ENCODE measurements at regions not wholly inside any gene's neighbourhood (a gene's known extent, or its start where the extent isn't known, plus 50 kb on each side); places are given as distances from the start of the nearest gene placed in this dataset.

GRCh38 chr16:85991425-85991824 lies 92.5 kb downstream of the IRF8 start:
- intact Hi-C loops (cut with DNase I) = no loop called here

GRCh38 chr16:85991856-85992255 lies 92.9 kb downstream of the IRF8 start:
- Histone ChIP-seq H3K4me1 (ENCODE audit: control insufficient read depth, insufficient read depth, low read length) (no peaks in the 10 kb centered on the region), H3K27me3 (ENCODE audit: control insufficient read depth, insufficient read depth) (no peaks in the 10 kb centered on the region), H3K27ac (ENCODE audit: low read length) (no peak overlapping the region), H3K4me3 (ENCODE audit: low read length) (no peak overlapping the region), H3K9me3 (ENCODE audit: control insufficient read depth, low read length) (no peaks in the 10 kb centered on the region)
- ATAC-seq (no peak), DNase-seq (no peak)
- 78% methylated on average over 5 of the region's 5 CpGs for WGBS
- intact Hi-C loops (cut with DNase I) = no loop called here

More at GRCh38 chr16:85991425-85991824, 92.5 kb downstream of the IRF8 start:
- H3K9me3 ChIP-seq (ENCODE audit: control insufficient read depth, low read length) = no peaks in the 10 kb centered on the region
- 79% methylated on average over 7 of the region's 7 CpGs for WGBS
- H3K27me3 ChIP-seq (ENCODE audit: control insufficient read depth, insufficient read depth) = no peaks in the 10 kb centered on the region
- no peak overlapping the region for H3K4me3 ChIP-seq (ENCODE audit: low read length)
- no peak overlapping the region for H3K27ac ChIP-seq (ENCODE audit: low read length)
- H3K4me1 ChIP-seq (ENCODE audit: control insufficient read depth, insufficient read depth, low read length) = no peaks in the 10 kb centered on the region
- no peak for DNase-seq
- ATAC-seq = no peak

GRCh38 chr16:85992359-85992758 lies 93.4 kb downstream of the IRF8 start:
- no peaks in the 10 kb centered on the region for H3K27me3 ChIP-seq (ENCODE audit: control insufficient read depth, insufficient read depth)

GRCh38 chr16:85992779-85993178 lies 93.8 kb downstream of the IRF8 start:
- Histone ChIP-seq H3K27ac (ENCODE audit: low read length) (no peak overlapping the region), H3K4me3 (ENCODE audit: low read length) (no peak overlapping the region), H3K27me3 (ENCODE audit: control insufficient read depth, insufficient read depth) (no peaks in the 10 kb centered on the region), H3K4me1 (ENCODE audit: control insufficient read depth, insufficient read depth, low read length) (no peaks in the 10 kb centered on the region), H3K9me3 (ENCODE audit: control insufficient read depth, low read length) (no peaks in the 10 kb centered on the region)
- 73% methylated on average over 2 of the region's 2 CpGs for WGBS
- ATAC-seq = no peak
- DNase-seq = no peak
- intact Hi-C loops (cut with DNase I) = no loop called here

More at GRCh38 chr16:85992359-85992758, 93.4 kb downstream of the IRF8 start:
- H3K4me1 ChIP-seq (ENCODE audit: control insufficient read depth, insufficient read depth, low read length) = no peaks in the 10 kb centered on the region
- DNase-seq = no peak
- no peak overlapping the region for H3K4me3 ChIP-seq (ENCODE audit: low read length)
- 77% methylated on average over 10 of the region's 10 CpGs for WGBS
- no peak for ATAC-seq
- no peaks in the 10 kb centered on the region for H3K9me3 ChIP-seq (ENCODE audit: control insufficient read depth, low read length)
- intact Hi-C loops (cut with DNase I) = no loop called here
- no peak overlapping the region for H3K27ac ChIP-seq (ENCODE audit: low read length)

GRCh38 chr16:85994492-85995490 lies 95.8 kb downstream of the IRF8 start:
- Histone ChIP-seq H3K27ac (ENCODE audit: low read length) (no peak overlapping the region), H3K9me3 (ENCODE audit: control insufficient read depth, low read length) (no peaks in the 10 kb centered on the region), H3K4me1 (ENCODE audit: control insufficient read depth, insufficient read depth, low read length) (no peaks in the 10 kb centered on the region), H3K4me3 (ENCODE audit: low read length) (no peak overlapping the region), H3K27me3 (ENCODE audit: control insufficient read depth, insufficient read depth) (no peaks in the 10 kb centered on the region)
- ATAC-seq (no peak), DNase-seq (no peak)
- intact Hi-C loops (cut with DNase I) = no loop called here
- 85% methylated on average over 20 of the region's 20 CpGs for whole genome bisulfite sequencing

GRCh38 chr16:85995541-85996423 lies 96.8 kb downstream of the IRF8 start:
- Histone ChIP-seq H3K27ac (ENCODE audit: low read length) (no peak overlapping the region), H3K9me3 (ENCODE audit: control insufficient read depth, low read length) (no peaks in the 10 kb centered on the region), H3K4me3 (ENCODE audit: low read length) (no peak overlapping the region), H3K4me1 (ENCODE audit: control insufficient read depth, insufficient read depth, low read length) (no peaks in the 10 kb centered on the region), H3K27me3 (ENCODE audit: control insufficient read depth, insufficient read depth) (no peaks in the 10 kb centered on the region)
- ATAC-seq = no peak
- no peak for DNase-seq
- 71% methylated on average over 27 of the region's 27 CpGs for WGBS
- intact Hi-C loops (cut with DNase I) = no loop called here

- Histone ChIP-seq H3K27ac (ENCODE audit: low read length) (no peak overlapping the region), H3K27me3 (ENCODE audit: control insufficient read depth, insufficient read depth) (no peaks in the 10 kb centered on the region), H3K4me3 (ENCODE audit: low read length) (no peak overlapping the region), H3K4me1 (ENCODE audit: control insufficient read depth, insufficient read depth, low read length) (no peaks in the 10 kb centered on the region), H3K9me3 (ENCODE audit: control insufficient read depth, low read length) (no peaks in the 10 kb centered on the region)
- intact Hi-C loops (cut with DNase I) = no loop called here
- DNase-seq (peak in 1 of 3 donors; percentile 54), ATAC-seq (no peak)
- 73% methylated on average over 10 of the region's 10 CpGs for WGBS
Observed at GRCh38 chr16:85996843-85997242, 97.9 kb downstream of the IRF8 start.

- Histone ChIP-seq H3K27ac (ENCODE audit: low read length) (no peak overlapping the region), H3K27me3 (ENCODE audit: control insufficient read depth, insufficient read depth) (no peaks in the 10 kb centered on the region), H3K4me1 (ENCODE audit: control insufficient read depth, insufficient read depth, low read length) (no peaks in the 10 kb centered on the region), H3K4me3 (ENCODE audit: low read length) (no peak overlapping the region), H3K9me3 (ENCODE audit: control insufficient read depth, low read length) (no peaks in the 10 kb centered on the region)
- WGBS = 67% methylated on average over 9 of the region's 9 CpGs
- DNase-seq (no peak), ATAC-seq (no peak)
- intact Hi-C loops (cut with DNase I) = no loop called here
Observed at GRCh38 chr16:85998171-85998867, 99.4 kb downstream of the IRF8 start.

GRCh38 chr16:85998868-85999729 lies 100.1 kb downstream of the IRF8 start:
- no peaks in the 10 kb centered on the region for H3K9me3 ChIP-seq (ENCODE audit: control insufficient read depth, low read length)
- intact Hi-C loops (cut with DNase I) = no loop called here
- no peaks in the 10 kb centered on the region for H3K4me1 ChIP-seq (ENCODE audit: control insufficient read depth, insufficient read depth, low read length)
- 66% methylated on average over 8 of the region's 8 CpGs for WGBS
- DNase-seq = no peak
- no peak overlapping the region for H3K4me3 ChIP-seq (ENCODE audit: low read length)
- ATAC-seq = no peak
- no peaks in the 10 kb centered on the region for H3K27me3 ChIP-seq (ENCODE audit: control insufficient read depth, insufficient read depth)
- H3K27ac ChIP-seq (ENCODE audit: low read length) = no peak overlapping the region

- ATAC-seq = no peak
Observed at GRCh38 chr16:85999778-86000177, 100.8 kb downstream of the IRF8 start.

More at GRCh38 chr16:85999778-86000177, 100.8 kb downstream of the IRF8 start:
- Histone ChIP-seq H3K4me3 (ENCODE audit: low read length) (no peak overlapping the region), H3K4me1 (ENCODE audit: control insufficient read depth, insufficient read depth, low read length) (no peaks in the 10 kb centered on the region), H3K27ac (ENCODE audit: low read length) (no peak overlapping the region), H3K27me3 (ENCODE audit: control insufficient read depth, insufficient read depth) (no peaks in the 10 kb centered on the region), H3K9me3 (ENCODE audit: control insufficient read depth, low read length) (no peaks in the 10 kb centered on the region)
- no peak for DNase-seq
- intact Hi-C loops (cut with DNase I) = no loop called here
- WGBS = 97% methylated on average over 4 of the region's 4 CpGs

Measured in right cardiac atrium (tissue), 5 donors.